SK-N-SH treated with all-trans-retinoic acid at 6 μM for 48 hours (cell line): ENCODE measurements at regions not wholly inside any gene's neighbourhood (a gene's known extent, or its start where the extent isn't known, plus 50 kb on each side); places are given as distances from the start of the nearest gene placed in this dataset.
"Not testable (repeated sequence)": the region's sequence is repeated elsewhere in the genome, so short reads cannot be mapped to it uniquely, and the experiment has no call there.

Experiments used
- BACH2 ChIP-seq: fragments of 250-450 bp; sonication (Bioruptor Pico); IDR thresholded peaks from 2 replicates; pipeline ENCODE4 v1.9.0; 2021; ENCODE audit warnings: mild to moderate bottlenecking, borderline replicate concordance
- CSRNP3 ChIP-seq: fragments of 250-450 bp; sonication (Bioruptor Pico); IDR thresholded peaks from 2 replicates; pipeline ENCODE4 v1.5.1; 2021; ENCODE audit warnings: mild to moderate bottlenecking, moderate library complexity
- GLIS3 ChIP-seq: fragments of 250-450 bp; sonication (Bioruptor Pico); IDR thresholded peaks from 2 replicates; pipeline ENCODE4 v1.5.0; 2020; ENCODE audit warnings: mild to moderate bottlenecking, moderate library complexity
- OSR1 ChIP-seq: fragments of 250-450 bp; sonication (Bioruptor Pico); IDR thresholded peaks from 2 replicates; pipeline ENCODE4 v1.8.0; 2022; ENCODE audit warnings: moderate library complexity, mild to moderate bottlenecking, inconsistent platforms
- RARB ChIP-seq: fragments of 250-450 bp; sonication (Bioruptor Pico); IDR thresholded peaks from 2 replicates; pipeline ENCODE4 v1.8.0; 2021; ENCODE audit warnings: mild to moderate bottlenecking, moderate library complexity
- SNAI2 ChIP-seq: fragments of 250-450 bp; sonication (Bioruptor Pico); IDR thresholded peaks from 2 replicates; pipeline ENCODE4 v1.5.0; 2020; ENCODE audit warnings: mild to moderate bottlenecking, moderate library complexity
- TCF4 ChIP-seq: fragments of 250-450 bp; sonication (Bioruptor Pico); IDR thresholded peaks from 2 replicates; pipeline ENCODE4 v1.8.0; 2021; ENCODE audit warnings: mild to moderate bottlenecking, moderate library complexity, borderline replicate concordance
- ZC3H10 ChIP-seq: fragments of 250-450 bp; sonication (Bioruptor Pico); IDR thresholded peaks from 2 replicates; pipeline ENCODE4 v1.5.1; 2021; ENCODE audit warnings: mild to moderate bottlenecking, moderate library complexity
- ZFP3 ChIP-seq: fragments of 250-450 bp; sonication (Bioruptor Pico); IDR thresholded peaks from 2 replicates; pipeline ENCODE4 v1.5.0; 2020; ENCODE audit warnings: mild to moderate bottlenecking, moderate library complexity
- ZNF565 ChIP-seq: fragments of 450-650 bp; formaldehyde crosslinking; conservative IDR thresholded peaks from 2 replicates; pipeline ENCODE4 v1.5.0; 2020; ENCODE audit warnings: low read depth, mild to moderate bottlenecking, moderate library complexity
- ZNF70 ChIP-seq: fragments of 450-650 bp; formaldehyde crosslinking; IDR thresholded peaks from 2 replicates; pipeline ENCODE4 v1.5.0; 2020; ENCODE audit warnings: mild to moderate bottlenecking, moderate library complexity

- TF ChIP-seq ZC3H10 (CRISPR knock-in tag); ZFP3 (CRISPR knock-in tag); RARB; ZNF70 (CRISPR knock-in tag); CSRNP3 (CRISPR knock-in tag); TCF4 (CRISPR knock-in tag); GLIS3 (CRISPR knock-in tag); OSR1; SNAI2 (CRISPR knock-in tag); BACH2 (CRISPR knock-in tag); ZNF565 (CRISPR knock-in tag): not testable (repeated sequence)
Measured at GRCh38 chr17:49900801-49901200, 52.9 kb upstream of the TAC4 start.
